Naive B cell (primary cell): ENCODE measurements at regions not wholly inside any gene's neighbourhood (a gene's known extent, or its start where the extent isn't known, plus 50 kb on each side); places are given as distances from the start of the nearest gene placed in this dataset.
A peak's percentile ranks its signal among the peaks of the same experiment; 100 is the strongest.
"Not testable (repeated sequence)": the region's sequence is repeated elsewhere in the genome, so short reads cannot be mapped to it uniquely, and the experiment has no call there.

Experiments
- ATAC-seq, 2 donors: fragments of 150-1000 bp; cut with Tn5 transposase; 2 replicates each; pipeline ENCODE4 v1.10.0; 2021; ENCODE audit warnings: low read depth in 2 of 2, mild to moderate bottlenecking in 2 of 2, moderate library complexity in 2 of 2
- DNase-seq: peaks from one replicate; pipeline ENCODE4 v3.0.0; 2022
- H3K27ac Mint-ChIP-seq, 6 donors: one replicate each; pipeline ENCODE4 v1.8.0; 2020 to 2022; ENCODE audit warnings: mild to moderate bottlenecking in 6 of 6, mixed read lengths in 6 of 6, moderate library complexity in 5 of 6, inconsistent platforms in 2 of 6
- H3K27me3 Mint-ChIP-seq, 3 donors: one replicate each; pipeline ENCODE4 v1.8.0; 2021 to 2022; ENCODE audit warnings: mixed read lengths in 3 of 3, mild to moderate bottlenecking in 1 of 3
- H3K36me3 Mint-ChIP-seq, 2 donors: one replicate each; pipeline ENCODE4 v1.8.0; 2020 to 2022; ENCODE audit warnings: mixed read lengths in 2 of 2, inconsistent platforms in 1 of 2, mild to moderate bottlenecking in 1 of 2
- H3K4me1 Mint-ChIP-seq, 3 donors: one replicate each; pipeline ENCODE4 v1.8.0; 2020 to 2022; ENCODE audit warnings: mixed read lengths in 3 of 3, inconsistent platforms in 1 of 3, mild to moderate bottlenecking in 1 of 3, moderate library complexity in 1 of 3
- H3K4me3 Mint-ChIP-seq, 8 donors: one replicate each; pipeline ENCODE4 v1.8.0; 2020 to 2022; ENCODE audit warnings: mild to moderate bottlenecking in 8 of 8, mixed read lengths in 8 of 8, moderate library complexity in 8 of 8, inconsistent platforms in 2 of 8
- H3K9me3 Mint-ChIP-seq, 7 donors: one replicate each; pipeline ENCODE4 v1.8.0; 2020 to 2022; ENCODE audit warnings: mixed read lengths in 7 of 7, mild to moderate bottlenecking in 5 of 7, inconsistent platforms in 2 of 7, moderate library complexity in 1 of 7

DNA sequence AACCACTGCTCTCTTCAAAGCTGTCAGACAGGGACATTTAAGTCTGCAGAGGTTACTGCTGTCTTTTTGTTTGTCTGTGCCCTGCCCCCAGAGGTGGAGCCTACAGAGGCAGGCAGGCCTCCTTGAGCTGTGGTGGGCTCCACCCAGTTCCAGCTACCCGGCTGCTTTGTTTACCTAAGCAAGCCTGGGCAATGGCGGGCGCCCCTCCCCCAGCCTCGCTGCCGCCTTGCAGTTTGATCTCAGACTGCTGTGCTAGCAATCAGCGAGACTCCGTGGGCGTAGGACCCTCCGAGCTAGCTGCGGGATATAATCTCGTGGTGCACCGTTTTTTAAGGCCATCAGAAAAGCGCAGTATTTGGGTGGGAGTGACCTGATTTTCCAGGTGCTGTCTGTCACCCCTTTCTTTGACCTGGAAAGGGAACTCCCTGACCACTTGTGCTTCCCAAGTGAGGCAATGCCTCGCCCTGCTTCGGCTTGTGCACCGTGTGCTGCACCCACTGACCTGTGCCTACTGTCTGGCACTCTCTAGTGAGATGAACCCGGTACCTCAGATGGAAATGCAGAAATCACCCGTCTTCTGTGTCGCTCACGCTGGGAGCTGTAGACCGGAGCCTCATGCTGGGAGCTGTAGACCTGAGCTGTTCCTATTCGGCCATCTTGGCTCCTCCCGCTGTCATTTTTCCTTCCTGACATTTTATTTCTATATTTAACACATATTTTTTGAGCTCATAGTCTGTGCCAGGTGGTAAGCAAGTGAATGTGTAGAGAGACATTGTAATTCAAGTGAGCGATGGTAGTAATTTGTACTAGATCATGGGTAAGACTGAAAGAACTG is 551.5 kb downstream of the RAB38 start:
- H3K27ac Mint-ChIP-seq, H3K4me3 Mint-ChIP-seq, ATAC-seq, DNase-seq, H3K4me1 Mint-ChIP-seq, H3K36me3 Mint-ChIP-seq, H3K27me3 Mint-ChIP-seq: not testable (repeated sequence)
- peaks cover 0 to 25% (median 5%) of the 10 kb centered on the region in 7 donors for H3K9me3 Mint-ChIP-seq

DNA sequence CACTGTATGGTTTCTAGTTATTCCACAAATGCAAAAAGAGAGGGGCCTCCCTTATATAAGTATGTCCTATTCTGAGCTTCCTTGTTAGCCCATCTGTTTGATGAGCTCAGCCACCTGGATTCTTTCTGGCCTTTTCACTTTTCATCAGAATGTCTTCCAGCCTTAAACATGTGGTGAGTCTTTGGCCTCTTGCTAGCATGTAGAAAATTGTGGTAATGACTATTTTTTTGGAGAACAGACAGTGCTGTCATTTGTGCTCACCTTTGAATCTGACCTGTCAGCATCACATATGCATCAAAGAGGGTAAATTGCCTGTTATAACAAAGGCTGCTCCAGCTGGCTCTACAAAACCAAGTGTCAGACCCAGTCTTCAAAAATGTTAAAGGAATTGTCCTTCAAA is 558.7 kb downstream of the RAB38 start:
- no peak for ATAC-seq
- DNase-seq = no peak
- Mint-ChIP-seq H3K4me3 (no peak overlapping the region), H3K4me1 (no peaks in the 10 kb centered on the region), H3K36me3 (no peaks in the 10 kb centered on the region), H3K9me3 (peaks cover 2 to 13% (median 6%) of the 10 kb centered on the region in 7 donors), H3K27me3 (no peaks in the 10 kb centered on the region), H3K27ac (no peak overlapping the region)

DNA sequence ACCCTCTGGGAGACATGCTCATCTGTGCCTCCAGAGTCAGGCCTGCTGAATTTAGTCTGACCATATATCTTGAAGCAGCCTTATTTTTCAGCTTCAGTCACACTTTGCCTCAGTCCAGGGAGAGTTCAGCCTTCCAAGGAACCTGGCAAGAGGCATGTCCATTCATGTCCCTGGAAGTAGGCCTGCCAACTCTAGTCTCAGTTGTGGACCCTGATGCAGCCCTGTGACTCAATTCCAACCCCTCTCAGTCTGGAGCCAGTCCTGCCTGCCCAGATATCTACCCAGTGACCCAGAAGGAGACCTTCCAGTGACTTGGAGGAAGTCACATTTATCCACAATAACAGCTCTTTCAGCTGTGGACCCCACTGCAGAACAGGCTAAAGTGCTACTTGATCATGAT is 566.6 kb downstream of the TMEM135 start:
- Mint-ChIP-seq H3K9me3 (peaks cover 0 to 8% (median 0%) of the 10 kb centered on the region in 7 donors), H3K36me3 (no peaks in the 10 kb centered on the region), H3K4me3 (no peak overlapping the region), H3K27me3 (no peaks in the 10 kb centered on the region), H3K4me1 (no peaks in the 10 kb centered on the region), H3K27ac (no peak overlapping the region)
- ATAC-seq = no peak
- no peak for DNase-seq

GRCh38 chr11:87603887-87604286 is 566.2 kb downstream of the TMEM135 start:
- H3K4me3 Mint-ChIP-seq = no peak overlapping the region
- H3K4me1 Mint-ChIP-seq = no peaks in the 10 kb centered on the region
- peaks cover 0 to 8% (median 0%) of the 10 kb centered on the region in 7 donors for H3K9me3 Mint-ChIP-seq
- no peak for DNase-seq
- ATAC-seq = no peak
- H3K27me3 Mint-ChIP-seq = no peaks in the 10 kb centered on the region
- no peaks in the 10 kb centered on the region for H3K36me3 Mint-ChIP-seq
- no peak overlapping the region for H3K27ac Mint-ChIP-seq

GRCh38 chr11:87602776-87603175 is 565.0 kb downstream of the TMEM135 start:
- no peaks in the 10 kb centered on the region for H3K27me3 Mint-ChIP-seq
- no peaks in the 10 kb centered on the region for H3K4me1 Mint-ChIP-seq
- peaks cover 0 to 6% (median 0%) of the 10 kb centered on the region in 7 donors for H3K9me3 Mint-ChIP-seq
- ATAC-seq (no peak), DNase-seq (no peak)
- H3K36me3 Mint-ChIP-seq = no peaks in the 10 kb centered on the region
- no peak overlapping the region for H3K4me3 Mint-ChIP-seq
- H3K27ac Mint-ChIP-seq = no peak overlapping the region

DNA sequence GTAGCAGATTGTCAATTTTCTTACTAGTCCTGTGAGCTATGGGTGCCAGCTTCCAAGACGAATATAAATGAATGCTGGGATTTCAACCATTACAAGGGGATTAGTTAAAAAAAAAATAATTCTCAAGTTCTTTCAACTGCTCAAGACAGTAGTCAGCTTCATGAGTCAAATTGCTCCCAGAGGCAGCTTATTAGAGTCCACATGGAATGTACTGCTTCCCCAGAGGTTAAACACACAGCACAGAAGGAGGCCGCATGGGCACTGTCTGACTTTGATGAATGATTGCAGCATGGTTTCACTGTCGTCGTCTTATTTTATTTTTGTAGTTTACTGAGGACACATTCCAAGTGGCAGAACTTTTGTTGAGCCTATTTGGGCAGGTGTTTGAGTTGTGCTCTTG is 563.2 kb downstream of the TMEM135 start:
- DNase-seq = no peak
- Mint-ChIP-seq H3K27me3 (no peaks in the 10 kb centered on the region), H3K4me1 (no peaks in the 10 kb centered on the region), H3K9me3 (peaks cover 0 to 5% (median 1%) of the 10 kb centered on the region in 7 donors), H3K4me3 (no peak overlapping the region), H3K36me3 (no peaks in the 10 kb centered on the region), H3K27ac (peak overlapping the region in 1 of 6 donors; percentile 15)
- ATAC-seq = no peak

GRCh38 chr11:87597725-87598124 is 560.0 kb downstream of the TMEM135 start:
- Mint-ChIP-seq H3K36me3 (no peaks in the 10 kb centered on the region), H3K27ac (no peak overlapping the region), H3K27me3 (no peaks in the 10 kb centered on the region), H3K9me3 (peaks cover 0 to 6% (median 3%) of the 10 kb centered on the region in 7 donors), H3K4me1 (no peaks in the 10 kb centered on the region), H3K4me3 (no peak overlapping the region)
- ATAC-seq (no peak), DNase-seq (no peak)

- H3K9me3 Mint-ChIP-seq = peaks cover 0 to 14% (median 9%) of the 10 kb centered on the region in 7 donors
- H3K36me3 Mint-ChIP-seq = no peaks in the 10 kb centered on the region
- no peaks in the 10 kb centered on the region for H3K27me3 Mint-ChIP-seq
- DNase-seq (no peak), ATAC-seq (no peak)
- peak overlapping the region in 1 of 6 donors; percentile 36 for H3K27ac Mint-ChIP-seq
- H3K4me1 Mint-ChIP-seq = no peaks in the 10 kb centered on the region
- H3K4me3 Mint-ChIP-seq = peak overlapping the region in 1 of 8 donors; percentile 53
Observed at GRCh38 chr11:87596176-87596575, 558.4 kb downstream of the TMEM135 start.

GRCh38 chr11:87589082-87589481 is 551.3 kb downstream of the TMEM135 start:
- Mint-ChIP-seq H3K27me3 (no peaks in the 10 kb centered on the region), H3K36me3 (no peaks in the 10 kb centered on the region), H3K4me1 (no peaks in the 10 kb centered on the region), H3K27ac (no peak overlapping the region), H3K4me3 (no peak overlapping the region), H3K9me3 (peaks cover 12 to 33% (median 21%) of the 10 kb centered on the region in 7 donors)
- ATAC-seq (no peak), DNase-seq (no peak)

GRCh38 chr11:87585613-87586012 is 547.9 kb downstream of the TMEM135 start:
- H3K27me3 Mint-ChIP-seq, H3K4me1 Mint-ChIP-seq, H3K27ac Mint-ChIP-seq, DNase-seq, H3K36me3 Mint-ChIP-seq, ATAC-seq, H3K4me3 Mint-ChIP-seq: not testable (repeated sequence)
- peaks cover 3 to 18% (median 14%) of the 10 kb centered on the region in 7 donors for H3K9me3 Mint-ChIP-seq

- no peaks in the 10 kb centered on the region for H3K27me3 Mint-ChIP-seq
- H3K27ac Mint-ChIP-seq = no peak overlapping the region
- ATAC-seq (no peak), DNase-seq (no peak)
- H3K36me3 Mint-ChIP-seq = no peaks in the 10 kb centered on the region
- no peaks in the 10 kb centered on the region for H3K4me1 Mint-ChIP-seq
- H3K9me3 Mint-ChIP-seq = peaks cover 3 to 15% (median 8%) of the 10 kb centered on the region in 7 donors
- no peak overlapping the region for H3K4me3 Mint-ChIP-seq
Observed at GRCh38 chr11:87583931-87584330, 546.2 kb downstream of the TMEM135 start.

GRCh38 chr11:87575088-87575487 is 537.4 kb downstream of the TMEM135 start:
- Mint-ChIP-seq H3K27me3 (no peaks in the 10 kb centered on the region), H3K27ac (no peak overlapping the region), H3K36me3 (no peaks in the 10 kb centered on the region), H3K4me3 (no peak overlapping the region), H3K4me1 (no peaks in the 10 kb centered on the region), H3K9me3 (peaks cover 0 to 2% (median 0%) of the 10 kb centered on the region in 7 donors)
- DNase-seq (no peak), ATAC-seq (no peak)

DNA sequence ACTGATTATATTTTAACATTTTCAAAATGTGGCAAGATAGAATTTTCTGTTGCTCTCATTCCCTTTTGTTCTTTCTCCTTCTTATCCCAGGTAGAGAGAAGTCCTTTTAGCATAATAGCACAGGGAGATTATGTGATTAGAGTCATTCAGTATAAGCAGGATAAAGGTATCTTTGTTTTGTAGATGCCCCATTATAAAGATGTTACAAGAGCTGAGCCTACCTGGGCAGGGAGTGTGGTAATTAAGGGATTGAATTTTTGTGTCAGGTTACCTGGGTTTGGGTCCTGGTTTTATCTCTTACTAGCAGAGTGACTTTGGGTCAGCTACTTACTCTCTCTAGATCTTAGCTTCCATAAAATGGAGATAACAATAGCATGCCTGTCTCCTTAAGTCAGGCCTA is 536.5 kb downstream of the TMEM135 start:
- ATAC-seq (no peak), DNase-seq (no peak)
- H3K4me3 Mint-ChIP-seq = no peak overlapping the region
- H3K36me3 Mint-ChIP-seq = no peaks in the 10 kb centered on the region
- H3K27ac Mint-ChIP-seq = no peak overlapping the region
- no peaks in the 10 kb centered on the region for H3K4me1 Mint-ChIP-seq
- H3K27me3 Mint-ChIP-seq = no peaks in the 10 kb centered on the region
- peaks cover 0 to 4% (median 0%) of the 10 kb centered on the region in 7 donors for H3K9me3 Mint-ChIP-seq

DNA sequence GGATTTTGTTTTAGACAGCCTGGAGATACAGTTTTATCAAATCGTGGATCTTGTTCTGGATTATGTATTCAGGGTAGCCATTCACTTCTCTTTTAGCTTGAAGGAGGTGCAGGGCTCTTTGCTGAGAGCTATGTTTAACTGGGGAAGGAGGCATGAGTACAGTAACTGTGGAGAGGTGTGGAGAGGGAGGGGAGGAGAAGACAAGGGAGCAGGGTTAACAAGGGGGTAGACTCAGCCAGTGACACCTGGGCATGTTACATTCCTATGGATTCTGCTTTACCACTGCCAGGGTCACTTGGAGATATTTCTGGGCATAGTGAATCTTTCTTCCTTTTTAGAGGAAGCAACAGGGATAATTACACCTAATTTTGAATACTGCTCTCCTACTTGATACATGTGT is 536.0 kb downstream of the TMEM135 start:
- Mint-ChIP-seq H3K36me3 (no peaks in the 10 kb centered on the region), H3K4me3 (no peak overlapping the region), H3K9me3 (peaks cover 0 to 5% (median 0%) of the 10 kb centered on the region in 7 donors), H3K27ac (no peak overlapping the region), H3K27me3 (no peaks in the 10 kb centered on the region), H3K4me1 (no peaks in the 10 kb centered on the region)
- DNase-seq (no peak), ATAC-seq (no peak)
